Central memory CD8-positive, alpha-beta T cell (primary cell): ENCODE measurements at regions not wholly inside any gene's neighbourhood (a gene's known extent, or its start where the extent isn't known, plus 50 kb on each side); places are given as distances from the start of the nearest gene placed in this dataset.

Experiments used
- ATAC-seq: fragments of 150-1000 bp; cut with Tn5 transposase; replicated peaks from 2 replicates; pipeline ENCODE4 v1.10.0; 2022; ENCODE audit warnings: mild to moderate bottlenecking, moderate FRiP score, moderate number of reproducible peaks; ENCODE audit not compliant: poor library complexity, severe bottlenecking; ENCODE audit errors: extremely low read depth
- DNase-seq, 2 donors: peaks; one replicate each; pipeline ENCODE4 v3.0.0; 2021; ENCODE audit warnings: low spot score in 2 of 2
- H3K27ac Mint-ChIP-seq: one replicate; pipeline ENCODE4 v1.8.0; 2022; ENCODE audit warnings: low read depth, mild to moderate bottlenecking, moderate library complexity, mixed read lengths
- H3K27me3 Mint-ChIP-seq: one replicate; pipeline ENCODE4 v1.8.0; 2022; ENCODE audit warnings: mixed read lengths
- H3K36me3 Mint-ChIP-seq: one replicate; pipeline ENCODE4 v1.8.0; 2022; ENCODE audit warnings: mild to moderate bottlenecking, moderate library complexity, mixed read lengths; ENCODE audit not compliant: insufficient read depth
- H3K4me1 Mint-ChIP-seq: one replicate; pipeline ENCODE4 v1.8.0; 2022; ENCODE audit warnings: mixed read lengths
- H3K4me3 Mint-ChIP-seq: one replicate; pipeline ENCODE4 v1.8.0; 2022; ENCODE audit warnings: mild to moderate bottlenecking, moderate library complexity, mixed read lengths
- H3K9me3 Mint-ChIP-seq: one replicate; pipeline ENCODE4 v1.8.0; 2022; ENCODE audit warnings: mixed read lengths

- Mint-ChIP-seq H3K4me3 (no peak overlapping the region), H3K4me1 (no peaks in the 10 kb centered on the region), H3K9me3 (no peaks in the 10 kb centered on the region), H3K27me3 (peaks cover 34% of the 10 kb centered on the region), H3K36me3 (no peaks in the 10 kb centered on the region), H3K27ac (no peak overlapping the region)
- ATAC-seq (no peak), DNase-seq (no peak)
Measured at GRCh38 chr12:79987731-79988130, 52.8 kb upstream of the PPP1R12A start.
